GM12878 (cell line): ENCODE measurements at regions not wholly inside any gene's neighbourhood (a gene's known extent, or its start where the extent isn't known, plus 50 kb on each side); places are given as distances from the start of the nearest gene placed in this dataset.

ENCODE experiments used
- ATAC-seq: fragments of 200-7000 bp; cut with Tn5 transposase; 3 replicates; pipeline ENCODE4 v1.9.1; 2020; ENCODE audit warnings: mild to moderate bottlenecking, moderate library complexity
- BruUV-seq: library from RNA; stranded (reverse); fragments of 400-500 nt; replicated peaks from 2 replicates; lab custom pipeline; 2021; lab: Mats Ljungman, UMichigan
- CTCF ChIA-PET: fragments of 300-600 bp; sonication (Branson Sonifier 250); formaldehyde crosslinking; extraction: SDS; loops from one replicate; lab custom pipeline; 2021; ENCODE audit warnings: inconsistent platforms; lab: Yijun Ruan, JAX
- POLR2A ChIA-PET: fragments of 350-600 bp; formaldehyde crosslinking; extraction: SDS; loops from one replicate; lab custom pipeline; 2021; ENCODE audit warnings: inconsistent platforms; lab: Charles Lee
- RAD21 ChIA-PET: fragments of 300-600 bp; sonication (Branson Sonifier 250); formaldehyde crosslinking; loops from one replicate; lab custom pipeline; 2023; ENCODE audit warnings: antibody characterized with exemption; ENCODE audit not compliant: unreplicated experiment; lab: Charles Lee
- SMC1A ChIA-PET: fragments of 300-600 bp; sonication (Branson Sonifier 250); formaldehyde crosslinking; loops from one replicate; lab custom pipeline; 2023; ENCODE audit not compliant: unreplicated experiment, uncharacterized antibody; lab: Charles Lee
- DNase-seq: peaks from one replicate; pipeline ENCODE4 v3.0.0-alpha.2; 2011; ENCODE audit warnings: low read depth, low spot score
- FAIRE-seq: peaks from 3 replicates; lab custom pipeline; 2011; peaks lifted over from hg19 to GRCh38; lab: Jason Lieb, UNC
- H2AFZ ChIP-seq: 2 replicates; pipeline ENCODE4 v1.6.0; 2011; ENCODE audit warnings: low read depth, low read length, control low read depth; ENCODE audit not compliant: control insufficient read depth
- H3K27ac ChIP-seq: 2 replicates; pipeline ENCODE4 v1.5.1; 2011; ENCODE audit warnings: control low read depth; ENCODE audit not compliant: control insufficient read depth, insufficient read depth
- H3K27me3 ChIP-seq, 2 experiments: replicated peaks in 1 of 2; 2 replicates each; pipeline versions ENCODE4 v1.6.0 to v1.6.1; 2011; ENCODE audit warnings: low read length in 1 of 2; ENCODE audit not compliant: control insufficient read depth in 2 of 2, insufficient read depth in 2 of 2
- H3K36me3 ChIP-seq, 2 experiments: 2 replicates each; pipeline ENCODE4 v1.5.1; 2011; ENCODE audit warnings: low read length in 1 of 2; ENCODE audit not compliant: control insufficient read depth in 2 of 2, insufficient read depth in 2 of 2
- H3K4me1 ChIP-seq: 2 replicates; pipeline ENCODE4 v1.6.1; 2011; ENCODE audit warnings: mild to moderate bottlenecking, low read length, moderate library complexity, mixed read lengths; ENCODE audit not compliant: control insufficient read depth, insufficient read depth
- H3K4me2 ChIP-seq: 2 replicates; pipeline ENCODE4 v1.6.0; 2011; ENCODE audit warnings: control low read depth; ENCODE audit not compliant: control insufficient read depth, insufficient read depth
- H3K4me3 ChIP-seq: fragments of 200-600 bp; sonication (generic); 2 replicates; pipeline ENCODE4 v1.5.1; 2016
- H3K79me2 ChIP-seq: 2 replicates; pipeline ENCODE4 v1.6.0; 2011; ENCODE audit warnings: low read length; ENCODE audit not compliant: control insufficient read depth, insufficient read depth
- H3K9ac ChIP-seq: 2 replicates; pipeline ENCODE4 v1.8.0; 2011; ENCODE audit warnings: low read length, control low read depth, mixed read lengths; ENCODE audit not compliant: control insufficient read depth, insufficient read depth
- H3K9me3 ChIP-seq: replicated peaks from 3 replicates; pipeline ENCODE4 v1.5.1; 2011; ENCODE audit warnings: mild to moderate bottlenecking, low read length; ENCODE audit not compliant: control insufficient read depth, insufficient read depth
- H4K20me1 ChIP-seq: 2 replicates; pipeline ENCODE4 v1.6.0; 2011; ENCODE audit not compliant: control insufficient read depth, insufficient read depth
- ATF2 ChIP-seq: IDR thresholded peaks from 2 replicates; pipeline ENCODE4 v1.6.1; 2012; ENCODE audit warnings: low read length, inconsistent platforms
- ATF7 ChIP-seq: fragments of 450-650 bp; IDR thresholded peaks from 2 replicates; pipeline ENCODE4 v1.6.1; 2016; ENCODE audit warnings: low read depth, mild to moderate bottlenecking
- CEBPB ChIP-seq, 2 experiments: fragments of 150-350 bp in 1 of 2; IDR thresholded peaks; 2 replicates each; pipeline ENCODE4 v1.6.1; 2012 to 2014; ENCODE audit warnings: low read depth in 2 of 2, low read length in 2 of 2, borderline replicate concordance in 1 of 2, inconsistent platforms in 1 of 2
- CUX1 ChIP-seq: IDR thresholded peaks from 2 replicates; pipeline ENCODE4 v1.6.1; 2012; ENCODE audit warnings: improper control_type of control experiment, low read depth, low read length; ENCODE audit not compliant: insufficient replicate concordance
- NFXL1 ChIP-seq: fragments of 450-650 bp; IDR thresholded peaks from 2 replicates; pipeline ENCODE4 v1.6.1; 2017; ENCODE audit warnings: antibody characterized with exemption, mild to moderate bottlenecking, borderline replicate concordance
- POU2F2 ChIP-seq: IDR thresholded peaks from 3 replicates; pipeline ENCODE4 v1.6.1; 2011; ENCODE audit warnings: low read depth, mild to moderate bottlenecking, low read length, borderline replicate concordance
- RBBP5 ChIP-seq: fragments of 200-600 bp; sonication (generic); conservative IDR thresholded peaks from 2 replicates; pipeline ENCODE4 v1.6.1; 2016
- ZNF622 ChIP-seq: fragments of 450-650 bp; IDR thresholded peaks from 2 replicates; pipeline ENCODE4 v1.6.1; 2017; ENCODE audit warnings: mild to moderate bottlenecking, inconsistent platforms
- WGBS: methylation state at CpG from one replicate; pipeline ENCODE4 v1.1.6; 2016; ENCODE audit warnings: low lambda C conversion rate; ENCODE audit not compliant: insufficient replicate concordance, insufficient coverage; ENCODE audit errors: missing lambda C conversion rate; 5-methylcytosine and 5-hydroxymethylcytosine counted together
- in situ Hi-C: fragments of 300-500 bp; cut with MboI; formaldehyde crosslinking; loops from 9 replicates; pipeline ENCODE4 v1.14.3; 2018; ENCODE audit warnings: mixed read lengths
- intact Hi-C: fragments of 100-400 bp; cut with micrococcal nuclease; formaldehyde crosslinking; loops from one replicate; pipeline ENCODE4 v1.14.2; 2022; ENCODE audit not compliant: unreplicated experiment

GRCh38 chr5:18967637-18968036 lies 1020.4 kb downstream of the CDH18 start:
- CTCF ChIA-PET: no interaction called here
- Histone ChIP-seq H3K79me2 (no peaks in the 10 kb centered on the region), H3K4me2 (no peak overlapping the region), H3K27me3 (no peaks in the 10 kb centered on the region), H3K9me3 (no peaks in the 10 kb centered on the region), H3K27ac (no peak overlapping the region), H3K9ac (no peak overlapping the region), H3K4me3 (no peak overlapping the region), H4K20me1 (no peaks in the 10 kb centered on the region), H3K36me3 (no peaks in the 10 kb centered on the region), H3K4me1 (no peaks in the 10 kb centered on the region), H2AFZ (no peak overlapping the region)
- RAD21 ChIA-PET: no interaction called here
- FAIRE-seq (no peak), ATAC-seq (no peak), DNase-seq (no peak)
- POLR2A ChIA-PET: no interaction called here
- in situ Hi-C loops (no loop called here), intact Hi-C loops (no loop called here)
- 88% methylated on average over 1 of the region's 1 CpG for WGBS
- SMC1A ChIA-PET: interaction anchor here (1.0 kb wide), 1 partner anchor 9 kb away, joined by 3 read pairs; no protein-coding TSS in a partner anchor
- TF ChIP-seq NFXL1 (no peak), ATF7 (no peak), POU2F2 (no peak), CUX1 (no peak), RBBP5 (no peak), CEBPB (IDR thresholded peaks at IDR 0.05; ENCODE audit: borderline replicate concordance in 1 of 2, low read depth in 2 of 2, low read length in 2 of 2) (no peak), ZNF622 (no peak), ATF2 (no peak)
- BruUV-seq: no TSS peak
